ENCODE measurements at regions not wholly inside any gene's neighbourhood (a gene's known extent, or its start where the extent isn't known, plus 50 kb on each side); places are given as distances from the start of the nearest gene placed in this dataset.
A peak's percentile ranks its signal among the peaks of the same experiment; 100 is the strongest.

GRCh38 chr18:65995206-65995605, 244.4 kb downstream of the CDH7 start:
- H3K9ac ChIP-seq (ENCODE audit: insufficient read length): no peak overlapping the region
- H3K27ac ChIP-seq: no peak overlapping the region
- no peaks in the 10 kb centered on the region for H3K36me3 ChIP-seq (ENCODE audit: insufficient read depth, low read length)
- no peaks in the 10 kb centered on the region for H3K9me3 ChIP-seq (ENCODE audit: low read depth, low read length)
- DNase-seq (ENCODE audit: low read depth, low spot score): no peak
- TF ChIP-seq POLR2AphosphoS5 (IDR thresholded peaks at IDR 0.05; ENCODE audit: borderline replicate concordance, low read depth, low read length) (no peak), FOXP2 (optimal IDR thresholded peaks at IDR 0.05; ENCODE audit: control extremely low read depth, extremely low read length, insufficient read depth) (no peak), EZH2 (IDR thresholded peaks at IDR 0.05) (no peak)
- no peak overlapping the region for H3K4me3 ChIP-seq

- no peak overlapping the region for H3K4me3 ChIP-seq
- TF ChIP-seq POLR2AphosphoS5 (IDR thresholded peaks at IDR 0.05; ENCODE audit: borderline replicate concordance, low read depth, low read length): no peak
- TF ChIP-seq FOXP2 (optimal IDR thresholded peaks at IDR 0.05; ENCODE audit: control extremely low read depth, extremely low read length, insufficient read depth): no peak
- no peak for TF ChIP-seq EZH2 (IDR thresholded peaks at IDR 0.05)
- H3K9me3 ChIP-seq (ENCODE audit: low read depth, low read length): no peaks in the 10 kb centered on the region
- no peaks in the 10 kb centered on the region for H3K36me3 ChIP-seq (ENCODE audit: insufficient read depth, low read length)
- no peak for DNase-seq (ENCODE audit: low read depth, low spot score)
- H3K9ac ChIP-seq (ENCODE audit: insufficient read length): no peak overlapping the region
- H3K27ac ChIP-seq: peak overlapping the region; percentile 45; the same call in 1 of the 2 replicates
Observed at GRCh38 chr18:65994302-65994701, 243.5 kb downstream of the CDH7 start.

- peak overlapping the region; percentile 68 for H3K9ac ChIP-seq (ENCODE audit: insufficient read length)
- H3K4me3 ChIP-seq: peak overlapping the region; percentile 66
- TF ChIP-seq FOXP2 (optimal IDR thresholded peaks at IDR 0.05; ENCODE audit: control extremely low read depth, extremely low read length, insufficient read depth) (no peak), EZH2 (IDR thresholded peaks at IDR 0.05) (no peak), POLR2AphosphoS5 (IDR thresholded peaks at IDR 0.05; ENCODE audit: borderline replicate concordance, low read depth, low read length) (no peak)
- H3K36me3 ChIP-seq (ENCODE audit: insufficient read depth, low read length): no peaks in the 10 kb centered on the region
- H3K27ac ChIP-seq: peak overlapping the region; percentile 99
- DNase-seq (ENCODE audit: low read depth, low spot score): peak; percentile 61
- no peaks in the 10 kb centered on the region for H3K9me3 ChIP-seq (ENCODE audit: low read depth, low read length)
Observed at GRCh38 chr18:65990944-65991708, 240.3 kb downstream of the CDH7 start.

- DNase-seq (ENCODE audit: low read depth, low spot score): peak; percentile 94
- H3K27ac ChIP-seq: peak overlapping the region; percentile 99
- TF ChIP-seq EZH2 (IDR thresholded peaks at IDR 0.05) (no peak), FOXP2 (optimal IDR thresholded peaks at IDR 0.05; ENCODE audit: control extremely low read depth, extremely low read length, insufficient read depth) (no peak), POLR2AphosphoS5 (IDR thresholded peaks at IDR 0.05; ENCODE audit: borderline replicate concordance, low read depth, low read length) (no peak; the same call in 1 of the 2 replicates)
Observed at GRCh38 chr18:65990174-65990690, 239.4 kb downstream of the CDH7 start.

GRCh38 chr18:65988972-65989371, 238.2 kb downstream of the CDH7 start:
- Histone ChIP-seq H3K4me3 (peak overlapping the region; percentile 47), H3K36me3 (ENCODE audit: insufficient read depth, low read length) (no peaks in the 10 kb centered on the region), H3K9ac (ENCODE audit: insufficient read length) (peak overlapping the region; percentile 39), H3K27ac (peak overlapping the region; percentile 91), H3K9me3 (ENCODE audit: low read depth, low read length) (no peaks in the 10 kb centered on the region)
- peak; percentile 70 for DNase-seq (ENCODE audit: low read depth, low spot score)
- no peak for TF ChIP-seq EZH2 (IDR thresholded peaks at IDR 0.05)
- TF ChIP-seq FOXP2 (optimal IDR thresholded peaks at IDR 0.05; ENCODE audit: control extremely low read depth, extremely low read length, insufficient read depth): no peak
- TF ChIP-seq POLR2AphosphoS5 (IDR thresholded peaks at IDR 0.05; ENCODE audit: borderline replicate concordance, low read depth, low read length): no peak

More at GRCh38 chr18:65990174-65990690, 239.4 kb downstream of the CDH7 start:
- Histone ChIP-seq H3K9ac (ENCODE audit: insufficient read length) (peak overlapping the region; percentile 68), H3K36me3 (ENCODE audit: insufficient read depth, low read length) (no peaks in the 10 kb centered on the region), H3K9me3 (ENCODE audit: low read depth, low read length) (no peaks in the 10 kb centered on the region), H3K4me3 (peak overlapping the region; percentile 66)

GRCh38 chr18:65988386-65988785, 237.6 kb downstream of the CDH7 start:
- TF ChIP-seq EZH2 (IDR thresholded peaks at IDR 0.05) (no peak), POLR2AphosphoS5 (IDR thresholded peaks at IDR 0.05; ENCODE audit: borderline replicate concordance, low read depth, low read length) (no peak), FOXP2 (optimal IDR thresholded peaks at IDR 0.05; ENCODE audit: control extremely low read depth, extremely low read length, insufficient read depth) (no peak)
- no peak for DNase-seq (ENCODE audit: low read depth, low spot score)
- H3K9ac ChIP-seq (ENCODE audit: insufficient read length): peak overlapping the region; percentile 57
- no peaks in the 10 kb centered on the region for H3K9me3 ChIP-seq (ENCODE audit: low read depth, low read length)
- H3K36me3 ChIP-seq (ENCODE audit: insufficient read depth, low read length): no peaks in the 10 kb centered on the region
- peak overlapping the region; percentile 91 for H3K27ac ChIP-seq
- peak overlapping the region; percentile 47 for H3K4me3 ChIP-seq

GRCh38 chr18:65983750-65984149, 232.9 kb downstream of the CDH7 start:
- Histone ChIP-seq H3K27ac (no peak overlapping the region), H3K9me3 (ENCODE audit: low read depth, low read length) (no peaks in the 10 kb centered on the region), H3K36me3 (ENCODE audit: insufficient read depth, low read length) (no peaks in the 10 kb centered on the region), H3K9ac (ENCODE audit: insufficient read length) (no peak overlapping the region), H3K4me3 (no peak overlapping the region)
- TF ChIP-seq EZH2 (IDR thresholded peaks at IDR 0.05): no peak
- no peak for TF ChIP-seq FOXP2 (optimal IDR thresholded peaks at IDR 0.05; ENCODE audit: control extremely low read depth, extremely low read length, insufficient read depth)
- TF ChIP-seq POLR2AphosphoS5 (IDR thresholded peaks at IDR 0.05; ENCODE audit: borderline replicate concordance, low read depth, low read length): no peak
- DNase-seq (ENCODE audit: low read depth, low spot score): no peak

- TF ChIP-seq POLR2AphosphoS5 (IDR thresholded peaks at IDR 0.05; ENCODE audit: borderline replicate concordance, low read depth, low read length) (no peak), EZH2 (IDR thresholded peaks at IDR 0.05) (no peak), FOXP2 (optimal IDR thresholded peaks at IDR 0.05; ENCODE audit: control extremely low read depth, extremely low read length, insufficient read depth) (no peak)
- DNase-seq (ENCODE audit: low read depth, low spot score): no peak
- no peak overlapping the region for H3K4me3 ChIP-seq
- no peaks in the 10 kb centered on the region for H3K9me3 ChIP-seq (ENCODE audit: low read depth, low read length)
- H3K27ac ChIP-seq: no peak overlapping the region
- no peaks in the 10 kb centered on the region for H3K36me3 ChIP-seq (ENCODE audit: insufficient read depth, low read length)
- no peak overlapping the region for H3K9ac ChIP-seq (ENCODE audit: insufficient read length)
Observed at GRCh38 chr18:65975536-65975935, 224.7 kb downstream of the CDH7 start.
